SU-DHL-6 (cell line): ENCODE measurements at regions not wholly inside any gene's neighbourhood (a gene's known extent, or its start where the extent isn't known, plus 50 kb on each side); places are given as distances from the start of the nearest gene placed in this dataset.

Source experiments
- H2AFZ ChIP-seq: fragments of 200-600 bp; sonication (generic); 2 replicates; pipeline ENCODE4 v1.6.1; 2014; ENCODE audit warnings: low read depth, mild to moderate bottlenecking, moderate library complexity, mixed read lengths, antibody characterized with exemption, low read length; ENCODE audit not compliant: severe bottlenecking
- H3F3A ChIP-seq: fragments of 200-600 bp; shearing (Covaris generic); 2 replicates; pipeline ENCODE4 v1.6.0; 2016; ENCODE audit warnings: antibody characterized with exemption, mild to moderate bottlenecking; ENCODE audit not compliant: insufficient read depth
- H3K27ac ChIP-seq: fragments of 200-600 bp; sonication (generic); 2 replicates; pipeline ENCODE4 v1.5.1; 2016; ENCODE audit warnings: low read depth, mild to moderate bottlenecking, low read length, moderate library complexity, mixed read lengths
- H3K27me3 ChIP-seq: fragments of 200-600 bp; sonication (generic), shearing (Covaris generic); 2 replicates; pipeline ENCODE4 v1.6.0; 2014; ENCODE audit warnings: mild to moderate bottlenecking, low read length
- H3K36me3 ChIP-seq: fragments of 200-600 bp; sonication (generic); 2 replicates; pipeline ENCODE4 v1.6.1; 2014; ENCODE audit warnings: mild to moderate bottlenecking, low read length, mixed read lengths
- H3K4me2 ChIP-seq: fragments of 300-600, 200-600 bp; shearing (Covaris generic), sonication (generic); 2 replicates; pipeline ENCODE4 v1.6.0; 2014; ENCODE audit warnings: low read length, low read depth, mild to moderate bottlenecking; ENCODE audit not compliant: poor library complexity, severe bottlenecking
- H3K4me3 ChIP-seq: fragments of 200-600 bp; sonication (generic); 2 replicates; pipeline ENCODE4 v1.5.1; 2014; ENCODE audit warnings: antibody characterized with exemption, low read length, mild to moderate bottlenecking, mixed read lengths; ENCODE audit not compliant: insufficient read depth, poor library complexity, severe bottlenecking
- H3K79me2 ChIP-seq: fragments of 200-600 bp; sonication (generic); 2 replicates; pipeline ENCODE4 v1.6.1; 2014; ENCODE audit warnings: mild to moderate bottlenecking, low read length, moderate library complexity; ENCODE audit not compliant: insufficient read depth
- H3K9ac ChIP-seq: fragments of 200-600 bp; sonication (generic); 2 replicates; pipeline ENCODE4 v1.7.0; 2014; ENCODE audit warnings: mild to moderate bottlenecking, low read length
- H3K9me2 ChIP-seq: fragments of 200-600 bp; sonication (generic); replicated peaks from 2 replicates; pipeline ENCODE4 v1.6.1; 2014; ENCODE audit warnings: low read length; ENCODE audit not compliant: insufficient read depth
- H3K9me3 ChIP-seq: fragments of 200-600 bp; sonication (generic); 2 replicates; pipeline ENCODE4 v1.6.1; 2014; ENCODE audit warnings: low read length, mixed read lengths; ENCODE audit not compliant: insufficient read depth
- H4K20me1 ChIP-seq: fragments of 200-600 bp; sonication (generic); 2 replicates; pipeline ENCODE4 v1.6.1; 2014; ENCODE audit warnings: low read depth, mild to moderate bottlenecking, antibody characterized with exemption, low read length, moderate library complexity, mixed read lengths
- EZH2phosphoT487 ChIP-seq: fragments of 200-600 bp; sonication (generic), shearing (Covaris generic); conservative IDR thresholded peaks from 2 replicates; pipeline ENCODE4 v1.6.1; 2018; ENCODE audit warnings: mild to moderate bottlenecking, antibody characterized with exemption, low read length, moderate library complexity, mixed read lengths
- TF ChIP-seq, protein P1 (sequence below): fragments of 200-600 bp; sonication (generic); IDR thresholded peaks from one replicate; pipeline ENCODE4 v1.5.1; 2017; ENCODE audit warnings: antibody characterized with exemption, mild to moderate bottlenecking, low read length, moderate library complexity; ENCODE audit not compliant: insufficient read depth, poor library complexity, severe bottlenecking

DNA sequence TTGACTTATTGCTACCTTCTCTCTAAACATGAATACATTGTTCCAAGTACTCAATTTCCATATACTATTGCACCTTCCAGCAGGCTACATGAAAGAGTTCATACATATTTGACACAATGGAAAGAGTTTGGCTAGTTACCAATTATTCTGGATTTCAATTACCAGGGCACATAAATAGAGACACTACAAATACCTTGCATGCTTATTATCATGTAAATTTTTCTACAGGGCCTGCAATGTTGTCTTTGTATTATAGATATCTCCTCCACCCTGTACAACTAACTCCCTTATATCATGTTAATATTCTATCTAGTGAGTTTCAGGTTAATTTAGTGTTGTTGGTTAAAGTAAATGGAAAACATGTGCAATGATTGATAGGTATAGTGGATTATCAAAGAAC is 540.7 kb upstream of the SLITRK5 start:
- no peaks in the 10 kb centered on the region for H3K79me2 ChIP-seq
- H3K27me3 ChIP-seq, result no peaks in the 10 kb centered on the region
- no peak overlapping the region for H3K4me3 ChIP-seq
- no peaks in the 10 kb centered on the region for H3F3A ChIP-seq
- no peaks in the 10 kb centered on the region; the same call in 1 of the 2 replicates for H3K9me2 ChIP-seq
- no peak overlapping the region for H2AFZ ChIP-seq
- no peaks in the 10 kb centered on the region for H4K20me1 ChIP-seq
- no peak overlapping the region for H3K9ac ChIP-seq
- no peak overlapping the region for H3K27ac ChIP-seq
- H3K36me3 ChIP-seq, result no peaks in the 10 kb centered on the region
- TF ChIP-seq, protein P1, sequence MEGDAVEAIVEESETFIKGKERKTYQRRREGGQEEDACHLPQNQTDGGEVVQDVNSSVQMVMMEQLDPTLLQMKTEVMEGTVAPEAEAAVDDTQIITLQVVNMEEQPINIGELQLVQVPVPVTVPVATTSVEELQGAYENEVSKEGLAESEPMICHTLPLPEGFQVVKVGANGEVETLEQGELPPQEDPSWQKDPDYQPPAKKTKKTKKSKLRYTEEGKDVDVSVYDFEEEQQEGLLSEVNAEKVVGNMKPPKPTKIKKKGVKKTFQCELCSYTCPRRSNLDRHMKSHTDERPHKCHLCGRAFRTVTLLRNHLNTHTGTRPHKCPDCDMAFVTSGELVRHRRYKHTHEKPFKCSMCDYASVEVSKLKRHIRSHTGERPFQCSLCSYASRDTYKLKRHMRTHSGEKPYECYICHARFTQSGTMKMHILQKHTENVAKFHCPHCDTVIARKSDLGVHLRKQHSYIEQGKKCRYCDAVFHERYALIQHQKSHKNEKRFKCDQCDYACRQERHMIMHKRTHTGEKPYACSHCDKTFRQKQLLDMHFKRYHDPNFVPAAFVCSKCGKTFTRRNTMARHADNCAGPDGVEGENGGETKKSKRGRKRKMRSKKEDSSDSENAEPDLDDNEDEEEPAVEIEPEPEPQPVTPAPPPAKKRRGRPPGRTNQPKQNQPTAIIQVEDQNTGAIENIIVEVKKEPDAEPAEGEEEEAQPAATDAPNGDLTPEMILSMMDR, result no peak
- no peak for TF ChIP-seq EZH2phosphoT487
- no peaks in the 10 kb centered on the region for H3K9me3 ChIP-seq
- no peak overlapping the region for H3K4me2 ChIP-seq

- H3K9me2 ChIP-seq, result no peaks in the 10 kb centered on the region; the same call in 1 of the 2 replicates
- no peaks in the 10 kb centered on the region for H3K9me3 ChIP-seq
- no peaks in the 10 kb centered on the region for H4K20me1 ChIP-seq
- H3K79me2 ChIP-seq, result no peaks in the 10 kb centered on the region
- H3K27ac ChIP-seq, result no peak overlapping the region
- H3K27me3 ChIP-seq, result no peaks in the 10 kb centered on the region
- H3K9ac ChIP-seq, result no peak overlapping the region
- no peak overlapping the region for H3K4me2 ChIP-seq
- no peak overlapping the region for H2AFZ ChIP-seq
- no peaks in the 10 kb centered on the region for H3K36me3 ChIP-seq
- no peak overlapping the region for H3K4me3 ChIP-seq
- H3F3A ChIP-seq, result no peaks in the 10 kb centered on the region
- TF ChIP-seq EZH2phosphoT487, result no peak
- TF ChIP-seq, protein P1, result no peak
Measured at GRCh38 chr13:87131611-87132010, 539.6 kb upstream of the SLITRK5 start.

- Histone ChIP-seq H3F3A (no peaks in the 10 kb centered on the region), H4K20me1 (no peaks in the 10 kb centered on the region), H3K4me3 (no peak overlapping the region), H3K9me2 (no peaks in the 10 kb centered on the region), H3K79me2 (no peaks in the 10 kb centered on the region), H2AFZ (no peak overlapping the region), H3K4me2 (no peak overlapping the region), H3K27ac (no peak overlapping the region), H3K36me3 (no peaks in the 10 kb centered on the region), H3K9me3 (no peaks in the 10 kb centered on the region), H3K9ac (no peak overlapping the region), H3K27me3 (no peaks in the 10 kb centered on the region)
- TF ChIP-seq, protein P1, result no peak
- no peak for TF ChIP-seq EZH2phosphoT487
Measured at GRCh38 chr13:87138866-87139265, 532.3 kb upstream of the SLITRK5 start.

GRCh38 chr13:87147076-87147475 is 524.1 kb upstream of the SLITRK5 start:
- Histone ChIP-seq H4K20me1 (no peaks in the 10 kb centered on the region), H3K27ac (no peak overlapping the region), H3K79me2 (no peaks in the 10 kb centered on the region), H3K9ac (no peak overlapping the region), H3K27me3 (no peaks in the 10 kb centered on the region), H3K4me3 (no peak overlapping the region), H3K4me2 (no peak overlapping the region), H3F3A (no peaks in the 10 kb centered on the region), H3K36me3 (no peaks in the 10 kb centered on the region), H2AFZ (no peak overlapping the region), H3K9me3 (no peaks in the 10 kb centered on the region), H3K9me2 (no peaks in the 10 kb centered on the region)
- TF ChIP-seq, protein P1, result no peak
- no peak for TF ChIP-seq EZH2phosphoT487
